Activated B cell treated with CpG ODN at 0.5 μM for 24 hours (primary cell): ENCODE measurements at regions not wholly inside any gene's neighbourhood (a gene's known extent, or its start where the extent isn't known, plus 50 kb on each side); places are given as distances from the start of the nearest gene placed in this dataset.

Experiments
- ATAC-seq: fragments of 200-7000 bp; cut with Tn5 transposase; one replicate; pipeline ENCODE4 v1.10.0; 2021; ENCODE audit warnings: low read depth, mild to moderate bottlenecking, moderate library complexity
- CTCF ChIA-PET: fragments of 350-600 bp; sonication (Branson Sonifier 250); formaldehyde crosslinking; loops from one replicate; lab custom pipeline; 2021; ENCODE audit warnings: antibody characterized with exemption; lab: Charles Lee
- POLR2A ChIA-PET: fragments of 350-600 bp; sonication (Branson Sonifier 250); formaldehyde crosslinking; loops from one replicate; lab custom pipeline; 2021; ENCODE audit warnings: antibody characterized with exemption; lab: Charles Lee
- DNase-seq: peaks from one replicate; pipeline ENCODE4 v3.0.0; 2022
- H3K27ac Mint-ChIP-seq: one replicate; pipeline ENCODE4 v1.8.0; 2020; ENCODE audit warnings: mixed read lengths
- H3K27me3 Mint-ChIP-seq: one replicate; pipeline ENCODE4 v1.8.0; 2021; ENCODE audit warnings: mixed read lengths
- H3K36me3 Mint-ChIP-seq: one replicate; pipeline ENCODE4 v1.8.0; 2021; ENCODE audit warnings: low read depth, mixed read lengths
- H3K4me1 Mint-ChIP-seq: one replicate; pipeline ENCODE4 v1.8.0; 2021; ENCODE audit warnings: mixed read lengths
- H3K4me3 Mint-ChIP-seq: one replicate; pipeline ENCODE4 v1.8.0; 2020; ENCODE audit warnings: mild to moderate bottlenecking, mixed read lengths
- H3K9me3 Mint-ChIP-seq: one replicate; pipeline ENCODE4 v1.8.0; 2020; ENCODE audit warnings: mixed read lengths
- intact Hi-C: fragments of 100-400 bp; cut with micrococcal nuclease; formaldehyde crosslinking; loops from one replicate; pipeline ENCODE4 v1.15.1; 2024
- TF ChIP-seq, protein P1 (sequence below): fragments of 200-600 bp; IDR thresholded peaks from one replicate; pipeline ENCODE4 v1.8.0; 2022; ENCODE audit warnings: antibody characterized with exemption, mild to moderate bottlenecking

DNA sequence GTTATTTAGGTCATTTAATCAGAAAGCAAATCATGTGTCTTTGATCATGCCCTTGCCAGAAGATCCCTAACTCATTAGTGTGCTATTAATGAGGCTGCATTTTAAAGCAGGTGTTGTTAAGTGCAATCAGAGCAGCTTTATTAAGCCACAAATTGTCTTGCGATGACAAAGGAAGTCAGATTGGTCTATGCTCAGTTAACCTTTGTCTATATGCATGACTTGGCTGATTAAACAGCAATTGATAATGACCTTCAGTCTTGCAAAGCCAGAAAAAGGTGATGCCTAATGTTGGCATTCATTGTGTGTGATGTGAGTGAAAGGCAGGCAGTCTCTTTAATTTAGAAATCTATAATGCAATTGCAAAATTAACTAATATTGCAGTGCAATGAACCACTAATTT is 166.9 kb downstream of the RND3 start:
- intact Hi-C loops, result no loop called here
- CTCF ChIA-PET, result no interaction called here
- POLR2A ChIA-PET, result no interaction called here
- no peak overlapping the region for H3K27ac Mint-ChIP-seq
- TF ChIP-seq, protein P1, sequence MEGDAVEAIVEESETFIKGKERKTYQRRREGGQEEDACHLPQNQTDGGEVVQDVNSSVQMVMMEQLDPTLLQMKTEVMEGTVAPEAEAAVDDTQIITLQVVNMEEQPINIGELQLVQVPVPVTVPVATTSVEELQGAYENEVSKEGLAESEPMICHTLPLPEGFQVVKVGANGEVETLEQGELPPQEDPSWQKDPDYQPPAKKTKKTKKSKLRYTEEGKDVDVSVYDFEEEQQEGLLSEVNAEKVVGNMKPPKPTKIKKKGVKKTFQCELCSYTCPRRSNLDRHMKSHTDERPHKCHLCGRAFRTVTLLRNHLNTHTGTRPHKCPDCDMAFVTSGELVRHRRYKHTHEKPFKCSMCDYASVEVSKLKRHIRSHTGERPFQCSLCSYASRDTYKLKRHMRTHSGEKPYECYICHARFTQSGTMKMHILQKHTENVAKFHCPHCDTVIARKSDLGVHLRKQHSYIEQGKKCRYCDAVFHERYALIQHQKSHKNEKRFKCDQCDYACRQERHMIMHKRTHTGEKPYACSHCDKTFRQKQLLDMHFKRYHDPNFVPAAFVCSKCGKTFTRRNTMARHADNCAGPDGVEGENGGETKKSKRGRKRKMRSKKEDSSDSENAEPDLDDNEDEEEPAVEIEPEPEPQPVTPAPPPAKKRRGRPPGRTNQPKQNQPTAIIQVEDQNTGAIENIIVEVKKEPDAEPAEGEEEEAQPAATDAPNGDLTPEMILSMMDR, result no peak
- DNase-seq, result no peak
- H3K36me3 Mint-ChIP-seq, result no peaks in the 10 kb centered on the region
- no peaks in the 10 kb centered on the region for H3K27me3 Mint-ChIP-seq
- no peak overlapping the region for H3K4me3 Mint-ChIP-seq
- peaks cover 10% of the 10 kb centered on the region for H3K9me3 Mint-ChIP-seq
- no peaks in the 10 kb centered on the region for H3K4me1 Mint-ChIP-seq
- ATAC-seq, result no peak

DNA sequence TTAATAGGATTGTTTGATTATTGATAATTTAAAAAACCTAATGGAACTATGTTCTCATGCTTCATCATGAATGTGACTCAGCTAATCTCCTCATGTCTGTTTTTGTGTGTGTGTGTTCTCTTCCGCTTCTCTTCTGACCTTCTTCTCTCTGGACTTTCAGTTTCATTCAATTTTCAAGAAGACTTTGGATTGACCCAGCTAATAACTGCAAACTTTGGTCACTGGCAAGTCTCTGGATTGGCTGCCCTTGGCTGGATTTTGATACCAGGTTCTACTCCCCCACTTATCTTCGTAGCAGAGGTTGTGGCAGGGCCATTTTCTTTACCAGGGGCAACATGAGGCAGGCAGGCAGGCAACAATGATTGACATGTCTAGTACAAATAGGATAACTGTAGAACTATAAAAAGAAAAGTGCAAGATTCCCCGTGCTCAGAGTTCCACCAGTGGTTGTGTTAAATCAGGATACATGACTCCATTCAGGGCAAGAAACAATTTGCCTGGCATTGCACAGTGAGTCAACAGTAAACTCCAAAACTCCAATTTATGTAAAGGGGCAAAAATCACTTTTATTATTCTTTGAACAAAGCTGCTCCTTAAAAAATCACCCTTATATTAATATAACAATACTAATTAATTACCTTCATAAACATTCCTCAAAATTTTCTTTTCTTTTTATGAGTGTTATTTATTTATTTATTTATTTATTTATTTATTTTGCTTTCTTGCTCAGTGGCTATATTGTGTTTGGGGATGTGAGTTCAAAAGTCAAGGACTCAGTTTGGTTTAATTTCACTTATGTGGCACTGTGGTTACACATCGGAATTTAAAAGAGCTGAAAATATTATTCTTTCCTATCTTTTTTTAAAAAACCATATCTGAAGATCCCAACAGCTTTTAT is 167.6 kb downstream of the RND3 start:
- no peaks in the 10 kb centered on the region for H3K4me1 Mint-ChIP-seq
- TF ChIP-seq, protein P1, result no peak
- H3K27me3 Mint-ChIP-seq, result no peaks in the 10 kb centered on the region
- ChIA-PET POLR2A (no interaction called here), CTCF (no interaction called here)
- H3K4me3 Mint-ChIP-seq, result no peak overlapping the region
- DNase-seq (no peak), ATAC-seq (no peak)
- H3K27ac Mint-ChIP-seq, result no peak overlapping the region
- peaks cover 12% of the 10 kb centered on the region for H3K9me3 Mint-ChIP-seq
- no peaks in the 10 kb centered on the region for H3K36me3 Mint-ChIP-seq
- intact Hi-C loops, result no loop called here

GRCh38 chr2:150319085-150319484 is 168.4 kb downstream of the RND3 start:
- CTCF ChIA-PET, result no interaction called here
- Mint-ChIP-seq H3K36me3 (no peaks in the 10 kb centered on the region), H3K9me3 (peaks cover 12% of the 10 kb centered on the region), H3K4me1 (no peaks in the 10 kb centered on the region), H3K4me3 (no peak overlapping the region), H3K27me3 (no peaks in the 10 kb centered on the region), H3K27ac (no peak overlapping the region)
- TF ChIP-seq, protein P1, result no peak
- POLR2A ChIA-PET, result no interaction called here
- no peak for ATAC-seq
- intact Hi-C loops, result no loop called here
- no peak for DNase-seq

DNA sequence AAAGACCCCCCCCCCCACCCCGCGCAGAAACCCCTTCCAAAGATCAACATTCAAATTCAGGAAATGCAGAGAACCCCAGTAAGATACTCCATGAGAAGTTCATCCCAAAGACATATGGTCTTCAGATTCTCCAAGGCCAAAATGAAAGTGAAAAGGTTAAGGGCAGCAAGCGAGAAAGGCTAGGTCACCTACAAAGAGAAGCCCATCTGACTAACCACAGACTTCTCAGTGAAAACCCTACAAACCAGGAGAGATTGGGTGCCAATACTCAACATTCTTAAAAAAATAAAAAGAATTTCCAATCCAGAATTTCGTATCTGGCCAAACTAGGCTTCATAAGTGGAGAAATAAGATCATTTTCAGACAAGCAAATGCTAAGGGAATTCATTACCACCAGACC is 175.2 kb downstream of the RND3 start:
- ChIA-PET POLR2A (no interaction called here), CTCF (no interaction called here)
- H3K36me3 Mint-ChIP-seq, result no peaks in the 10 kb centered on the region
- TF ChIP-seq, protein P1, result no peak
- no peak overlapping the region for H3K27ac Mint-ChIP-seq
- H3K27me3 Mint-ChIP-seq, result no peaks in the 10 kb centered on the region
- DNase-seq, result no peak
- ATAC-seq, result no peak
- H3K4me3 Mint-ChIP-seq, result no peak overlapping the region
- peaks cover 10% of the 10 kb centered on the region for H3K9me3 Mint-ChIP-seq
- no peaks in the 10 kb centered on the region for H3K4me1 Mint-ChIP-seq
- intact Hi-C loops, result no loop called here

DNA sequence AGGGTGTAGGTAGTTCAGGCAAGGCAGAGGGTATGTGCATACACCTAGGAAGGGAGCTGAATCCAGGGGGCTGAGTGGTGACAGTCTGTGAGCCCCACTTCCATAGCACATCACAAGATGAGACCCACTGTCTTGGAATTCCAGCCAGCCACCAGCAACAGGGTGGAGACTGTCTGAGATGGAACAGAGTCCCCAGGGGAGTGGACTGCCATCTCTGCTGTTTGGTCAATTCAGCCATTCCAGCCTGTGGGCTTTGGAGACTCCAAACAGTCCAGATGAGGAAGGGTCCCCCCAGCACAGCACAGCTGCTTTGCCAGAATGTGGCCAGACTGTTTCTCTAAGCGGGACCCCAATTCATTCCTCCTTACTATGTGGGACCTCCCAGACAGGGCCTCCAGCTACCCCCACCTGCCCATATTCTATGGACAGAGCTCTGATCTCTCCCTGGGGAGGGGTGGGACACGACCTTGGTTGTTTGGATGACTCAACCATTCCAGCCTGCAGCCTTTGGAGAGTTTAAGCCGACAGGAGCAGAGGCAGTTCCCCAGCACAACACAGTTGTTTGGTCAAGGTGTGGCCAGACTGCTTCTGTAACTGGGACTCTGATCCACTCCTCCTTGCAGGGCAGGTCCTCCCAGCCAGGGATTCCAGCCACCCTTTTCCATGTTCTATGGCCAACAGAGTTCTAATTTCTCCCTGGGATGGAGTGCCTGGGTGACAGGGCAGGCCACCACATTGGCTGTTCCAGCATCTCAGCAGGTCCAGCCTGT is 178.0 kb downstream of the RND3 start:
- no peak for ATAC-seq
- intact Hi-C loops, result no loop called here
- Mint-ChIP-seq H3K27ac (no peak overlapping the region), H3K36me3 (no peaks in the 10 kb centered on the region), H3K9me3 (no peaks in the 10 kb centered on the region), H3K27me3 (no peaks in the 10 kb centered on the region), H3K4me1 (no peaks in the 10 kb centered on the region), H3K4me3 (no peak overlapping the region)
- TF ChIP-seq, protein P1, result no peak
- ChIA-PET POLR2A (no interaction called here), CTCF (no interaction called here)
- no peak for DNase-seq
